HG03469 (cell line): ENCODE measurements at regions not wholly inside any gene's neighbourhood (a gene's known extent, or its start where the extent isn't known, plus 50 kb on each side); places are given as distances from the start of the nearest gene placed in this dataset.

Experiments
- ATAC-seq: cut with Tn5 transposase; IDR thresholded peaks from one replicate; pipeline ENCODE4 v1.9.1; 2021; ENCODE audit warnings: mild to moderate bottlenecking, moderate library complexity, moderate number of reproducible peaks; ENCODE audit not compliant: unreplicated experiment

GRCh38 chr15:94673801-94674200 is 442.4 kb downstream of the MCTP2 start:
- no peak for ATAC-seq

GRCh38 chr15:94674296-94674695 is 442.9 kb downstream of the MCTP2 start:
- no peak for ATAC-seq

- ATAC-seq, result no peak
Measured at GRCh38 chr15:94677202-94677790, 445.9 kb downstream of the MCTP2 start.

GRCh38 chr15:94682171-94682570 is 450.8 kb downstream of the MCTP2 start:
- ATAC-seq, result no peak

GRCh38 chr15:94683902-94684301 is 452.5 kb downstream of the MCTP2 start:
- ATAC-seq, result no peak

GRCh38 chr15:94691169-94691568 is 459.8 kb downstream of the MCTP2 start:
- ATAC-seq, result no peak

- ATAC-seq, result no peak
Measured at GRCh38 chr15:94692710-94693109, 461.3 kb downstream of the MCTP2 start.

- no peak for ATAC-seq
Measured at GRCh38 chr15:94700211-94700610, 468.9 kb downstream of the MCTP2 start.

- no peak for ATAC-seq
Measured at GRCh38 chr15:94701281-94701985, 470.1 kb downstream of the MCTP2 start.

GRCh38 chr15:94703596-94703995 is 472.2 kb downstream of the MCTP2 start:
- no peak for ATAC-seq

- no peak for ATAC-seq
Measured at GRCh38 chr15:94704421-94704820, 473.1 kb downstream of the MCTP2 start.

- no peak for ATAC-seq
Measured at GRCh38 chr15:94704946-94705345, 473.6 kb downstream of the MCTP2 start.

- ATAC-seq, result no peak
Measured at GRCh38 chr15:94709319-94709718, 478.0 kb downstream of the MCTP2 start.

GRCh38 chr15:94722024-94722636 is 490.8 kb downstream of the MCTP2 start:
- no peak for ATAC-seq

GRCh38 chr15:94723801-94724200 is 492.4 kb downstream of the MCTP2 start:
- ATAC-seq, result no peak

GRCh38 chr15:94731286-94731685 is 499.9 kb downstream of the MCTP2 start:
- ATAC-seq, result no peak

- no peak for ATAC-seq
Measured at GRCh38 chr15:94734460-94734859, 503.1 kb downstream of the MCTP2 start.

- ATAC-seq, result no peak
Measured at GRCh38 chr15:94736236-94736635, 504.9 kb downstream of the MCTP2 start.

GRCh38 chr15:94739639-94740038 is 508.3 kb downstream of the MCTP2 start:
- ATAC-seq, result no peak

GRCh38 chr15:94740469-94740868 is 509.1 kb downstream of the MCTP2 start:
- ATAC-seq, result no peak

GRCh38 chr15:94743668-94744067 is 512.3 kb downstream of the MCTP2 start:
- no peak for ATAC-seq

GRCh38 chr15:94744080-94744793 is 512.9 kb downstream of the MCTP2 start:
- ATAC-seq, result no peak
